ENCODE measurements at regions not wholly inside any gene's neighbourhood (a gene's known extent, or its start where the extent isn't known, plus 50 kb on each side); places are given as distances from the start of the nearest gene placed in this dataset.
A peak's percentile ranks its signal among the peaks of the same experiment; 100 is the strongest.

GRCh38 chr3:78238811-78239210, 1198.9 kb downstream of the ROBO2 start:
- no peak for DNase-seq (ENCODE audit: low read depth)
- no peak overlapping the region for H3K4me3 ChIP-seq (ENCODE audit: low read length)
- TF ChIP-seq CTCF (IDR thresholded peaks at IDR 0.05; ENCODE audit: insufficient read depth, low read depth, low read length, missing control alignments): no peak

DNA sequence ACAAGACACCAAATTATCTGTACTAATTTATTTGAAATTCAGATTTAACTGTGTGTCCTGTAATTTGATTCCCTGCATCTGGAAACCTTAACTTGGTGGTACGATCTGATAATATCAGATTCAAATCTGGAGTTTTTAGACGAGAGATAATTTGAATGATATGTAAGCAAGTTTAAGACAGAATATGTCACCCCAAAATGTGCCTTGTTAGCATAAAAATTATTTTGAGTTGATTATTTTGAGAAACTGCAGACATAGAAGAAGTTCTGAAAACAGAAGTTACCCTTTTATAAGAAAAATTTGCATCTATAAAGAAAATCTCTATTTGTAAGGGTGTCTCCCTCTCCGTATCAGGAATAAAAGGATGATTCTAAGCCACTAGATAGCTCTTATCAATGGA, 1202.8 kb downstream of the ROBO2 start:
- no peak for TF ChIP-seq CTCF (IDR thresholded peaks at IDR 0.05; ENCODE audit: insufficient read depth, low read depth, low read length, missing control alignments)
- H3K4me3 ChIP-seq (ENCODE audit: low read length): no peak overlapping the region
- DNase-seq (ENCODE audit: low read depth): no peak

DNA sequence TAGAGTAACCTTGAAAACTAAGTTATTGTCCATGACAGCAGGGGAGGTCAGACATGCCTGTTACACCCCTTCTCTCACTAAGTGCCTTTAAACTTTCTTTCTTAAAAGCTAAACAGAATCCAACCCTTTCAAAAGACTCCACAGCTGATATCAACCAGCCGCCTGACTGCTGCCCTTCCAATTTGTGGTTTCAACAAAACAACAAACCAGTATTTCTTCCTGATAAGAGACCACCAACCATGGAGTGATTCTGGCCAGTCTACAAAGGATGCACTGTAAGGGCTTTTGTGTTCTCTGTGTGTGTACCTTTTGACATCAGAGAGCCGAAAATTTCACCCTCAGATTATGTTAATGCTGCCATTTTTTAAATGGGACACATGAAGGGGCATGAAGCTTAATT, 1204.2 kb downstream of the ROBO2 start:
- TF ChIP-seq CTCF (IDR thresholded peaks at IDR 0.05; ENCODE audit: insufficient read depth, low read depth, low read length, missing control alignments): no peak
- no peak for DNase-seq (ENCODE audit: low read depth)
- H3K4me3 ChIP-seq (ENCODE audit: low read length): no peak overlapping the region

- DNase-seq (ENCODE audit: low read depth): no peak
- no peak for TF ChIP-seq CTCF (IDR thresholded peaks at IDR 0.05; ENCODE audit: insufficient read depth, low read depth, low read length, missing control alignments)
Observed at GRCh38 chr3:78249294-78249693, 1209.4 kb downstream of the ROBO2 start.

DNA sequence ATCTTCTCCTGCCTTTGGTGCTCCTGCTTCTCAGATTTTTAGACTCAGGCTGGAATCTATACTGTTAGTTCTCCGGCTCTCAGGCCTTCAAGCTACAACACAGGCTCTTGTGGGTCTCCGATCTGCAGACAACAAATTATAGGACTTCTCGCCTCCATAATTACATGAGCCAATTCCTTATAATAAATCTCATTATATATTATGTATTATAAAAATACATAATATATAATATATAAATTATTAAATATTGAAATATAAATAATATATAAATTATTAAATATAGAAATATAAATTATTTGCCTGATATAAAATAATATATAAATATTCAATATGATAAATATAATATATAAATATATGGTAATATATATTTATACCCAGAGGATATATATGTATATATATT, 1214.0 kb downstream of the ROBO2 start:
- H3K4me3 ChIP-seq (ENCODE audit: low read length): no peak overlapping the region
- DNase-seq (ENCODE audit: low read depth): no peak
- no peak for TF ChIP-seq CTCF (IDR thresholded peaks at IDR 0.05; ENCODE audit: insufficient read depth, low read depth, low read length, missing control alignments)

More at GRCh38 chr3:78249294-78249693, 1209.4 kb downstream of the ROBO2 start:
- H3K4me3 ChIP-seq (ENCODE audit: low read length): no peak overlapping the region

DNA sequence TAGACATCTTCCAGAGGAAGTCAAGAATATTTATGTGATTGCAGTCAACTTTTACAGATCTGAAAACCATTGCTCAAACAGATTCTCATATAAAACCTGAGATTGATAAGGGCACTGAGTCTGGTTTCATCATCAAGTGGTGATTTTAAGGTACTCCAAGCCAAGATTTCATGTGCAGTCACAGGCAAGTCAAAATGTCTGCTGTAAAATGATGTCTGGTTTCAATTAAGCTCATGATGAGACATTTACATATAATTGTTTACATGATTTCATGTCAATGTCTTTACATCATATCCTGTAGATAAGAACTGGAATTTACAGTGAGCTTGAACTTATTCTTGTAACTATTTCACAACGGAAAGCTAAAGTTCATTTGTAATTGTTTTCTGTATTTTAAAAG, 1215.5 kb downstream of the ROBO2 start:
- H3K4me3 ChIP-seq (ENCODE audit: low read length): no peak overlapping the region
- no peak for TF ChIP-seq CTCF (IDR thresholded peaks at IDR 0.05; ENCODE audit: insufficient read depth, low read depth, low read length, missing control alignments)
- DNase-seq (ENCODE audit: low read depth): peak; percentile 3

DNA sequence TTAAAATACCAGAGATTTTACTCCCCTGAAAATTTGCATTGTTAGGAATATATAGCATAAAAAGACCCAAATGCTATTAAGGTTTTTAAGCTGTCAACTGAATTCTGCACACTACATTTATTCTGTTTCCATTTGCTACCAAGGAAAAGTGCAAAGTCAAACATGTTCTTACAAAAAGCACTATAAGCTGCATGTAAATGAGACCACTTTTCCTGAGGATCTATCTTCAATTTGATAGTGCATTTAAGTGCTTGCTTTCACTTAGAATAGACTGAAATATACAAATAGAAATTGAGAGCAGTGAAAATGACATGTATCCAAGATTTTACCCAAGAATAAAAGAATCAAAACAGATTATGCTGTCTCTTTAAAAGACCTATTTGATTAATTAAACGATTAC, 1216.2 kb downstream of the ROBO2 start:
- no peak overlapping the region for H3K4me3 ChIP-seq (ENCODE audit: low read length)
- no peak for TF ChIP-seq CTCF (IDR thresholded peaks at IDR 0.05; ENCODE audit: insufficient read depth, low read depth, low read length, missing control alignments)
- no peak for DNase-seq (ENCODE audit: low read depth)
